Loucy (cell line): ENCODE measurements at regions not wholly inside any gene's neighbourhood (a gene's known extent, or its start where the extent isn't known, plus 50 kb on each side); places are given as distances from the start of the nearest gene placed in this dataset.
A peak's percentile ranks its signal among the peaks of the same experiment; 100 is the strongest.

Experiments
- EZH2phosphoT487 ChIP-seq: fragments of 200-600 bp; IDR thresholded peaks from 2 replicates; pipeline ENCODE4 v1.6.1; 2018; ENCODE audit warnings: antibody characterized with exemption, mild to moderate bottlenecking, moderate library complexity, borderline replicate concordance
- TF ChIP-seq, protein P1 (sequence below): fragments of 200-600 bp; sonication (generic); conservative IDR thresholded peaks from 2 replicates; pipeline ENCODE4 v1.5.1; 2014; ENCODE audit warnings: mild to moderate bottlenecking, antibody characterized with exemption, low read length

DNA sequence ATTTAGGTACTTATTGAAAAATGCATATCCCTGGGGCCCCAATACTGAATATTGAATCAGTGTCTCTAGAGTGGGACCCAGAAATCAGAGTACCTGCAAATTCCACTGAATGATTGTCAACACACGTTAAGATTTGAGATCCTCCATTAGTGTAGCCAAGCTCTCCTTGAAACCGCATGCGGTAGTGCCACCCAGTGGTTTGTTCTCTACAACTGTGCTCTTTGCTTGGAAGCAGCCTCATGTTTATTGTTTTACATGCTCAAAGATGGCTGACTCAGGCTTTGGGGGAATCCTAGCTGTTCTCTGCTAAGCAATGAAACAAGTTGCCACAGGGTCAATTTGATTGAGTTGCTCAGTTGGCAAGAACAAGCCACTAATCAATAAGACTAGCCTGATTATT is 340.2 kb upstream of the CELF2 start:
- TF ChIP-seq, protein P1, sequence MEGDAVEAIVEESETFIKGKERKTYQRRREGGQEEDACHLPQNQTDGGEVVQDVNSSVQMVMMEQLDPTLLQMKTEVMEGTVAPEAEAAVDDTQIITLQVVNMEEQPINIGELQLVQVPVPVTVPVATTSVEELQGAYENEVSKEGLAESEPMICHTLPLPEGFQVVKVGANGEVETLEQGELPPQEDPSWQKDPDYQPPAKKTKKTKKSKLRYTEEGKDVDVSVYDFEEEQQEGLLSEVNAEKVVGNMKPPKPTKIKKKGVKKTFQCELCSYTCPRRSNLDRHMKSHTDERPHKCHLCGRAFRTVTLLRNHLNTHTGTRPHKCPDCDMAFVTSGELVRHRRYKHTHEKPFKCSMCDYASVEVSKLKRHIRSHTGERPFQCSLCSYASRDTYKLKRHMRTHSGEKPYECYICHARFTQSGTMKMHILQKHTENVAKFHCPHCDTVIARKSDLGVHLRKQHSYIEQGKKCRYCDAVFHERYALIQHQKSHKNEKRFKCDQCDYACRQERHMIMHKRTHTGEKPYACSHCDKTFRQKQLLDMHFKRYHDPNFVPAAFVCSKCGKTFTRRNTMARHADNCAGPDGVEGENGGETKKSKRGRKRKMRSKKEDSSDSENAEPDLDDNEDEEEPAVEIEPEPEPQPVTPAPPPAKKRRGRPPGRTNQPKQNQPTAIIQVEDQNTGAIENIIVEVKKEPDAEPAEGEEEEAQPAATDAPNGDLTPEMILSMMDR = peak; percentile 53
- TF ChIP-seq EZH2phosphoT487 = no peak
